HG02759 (cell line): ENCODE measurements at regions not wholly inside any gene's neighbourhood (a gene's known extent, or its start where the extent isn't known, plus 50 kb on each side); places are given as distances from the start of the nearest gene placed in this dataset.

ENCODE experiments used
- ATAC-seq: cut with Tn5 transposase; IDR thresholded peaks from one replicate; pipeline ENCODE4 v1.9.1; 2021; ENCODE audit warnings: mild to moderate bottlenecking, moderate library complexity; ENCODE audit not compliant: unreplicated experiment

- no peak for ATAC-seq
These were observed 61.2 kb upstream of the RAB27B start for GRCh38 chr18:54767098-54767497.

GRCh38 chr18:54769526-54770464, 58.5 kb upstream of the RAB27B start:
- ATAC-seq: no peak

GRCh38 chr18:54772056-54772455, 56.2 kb upstream of the RAB27B start:
- ATAC-seq: no peak

- ATAC-seq: no peak
These were observed 53.9 kb upstream of the RAB27B start for GRCh38 chr18:54774423-54774822.

GRCh38 chr18:54774981-54775665, 53.2 kb upstream of the RAB27B start:
- ATAC-seq: no peak

GRCh38 chr18:54775686-54776085, 52.6 kb upstream of the RAB27B start:
- no peak for ATAC-seq

- peak; percentile 88 for ATAC-seq
These were observed 51.8 kb upstream of the RAB27B start for GRCh38 chr18:54776282-54776977.

GRCh38 chr18:54777118-54777791, 51.0 kb upstream of the RAB27B start:
- peak; percentile 52 for ATAC-seq

- no peak for ATAC-seq
These were observed 50.3 kb upstream of the RAB27B start for GRCh38 chr18:54777989-54778388.
